ENCODE measurements at regions not wholly inside any gene's neighbourhood (a gene's known extent, or its start where the extent isn't known, plus 50 kb on each side); places are given as distances from the start of the nearest gene placed in this dataset.

DNA sequence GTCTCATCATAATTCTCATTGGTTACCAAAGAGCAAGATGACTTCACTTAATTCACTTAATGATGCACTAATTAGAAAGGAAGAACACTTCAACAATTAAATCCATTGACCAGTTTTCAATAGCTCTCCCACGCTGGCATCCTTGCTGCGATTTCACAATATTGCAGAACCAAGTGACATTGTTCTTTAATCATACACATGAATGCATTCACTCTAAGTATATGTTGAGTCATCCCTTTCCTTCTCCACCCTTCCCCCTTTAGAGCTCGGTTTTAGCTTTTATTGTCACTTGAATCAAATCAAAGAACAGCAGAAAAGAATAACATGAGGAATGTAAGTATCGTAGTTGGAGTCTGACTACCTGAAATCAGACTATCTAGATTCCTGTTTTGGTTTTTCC is 233.6 kb upstream of the FMN2 start:
- TF ChIP-seq, protein P1, sequence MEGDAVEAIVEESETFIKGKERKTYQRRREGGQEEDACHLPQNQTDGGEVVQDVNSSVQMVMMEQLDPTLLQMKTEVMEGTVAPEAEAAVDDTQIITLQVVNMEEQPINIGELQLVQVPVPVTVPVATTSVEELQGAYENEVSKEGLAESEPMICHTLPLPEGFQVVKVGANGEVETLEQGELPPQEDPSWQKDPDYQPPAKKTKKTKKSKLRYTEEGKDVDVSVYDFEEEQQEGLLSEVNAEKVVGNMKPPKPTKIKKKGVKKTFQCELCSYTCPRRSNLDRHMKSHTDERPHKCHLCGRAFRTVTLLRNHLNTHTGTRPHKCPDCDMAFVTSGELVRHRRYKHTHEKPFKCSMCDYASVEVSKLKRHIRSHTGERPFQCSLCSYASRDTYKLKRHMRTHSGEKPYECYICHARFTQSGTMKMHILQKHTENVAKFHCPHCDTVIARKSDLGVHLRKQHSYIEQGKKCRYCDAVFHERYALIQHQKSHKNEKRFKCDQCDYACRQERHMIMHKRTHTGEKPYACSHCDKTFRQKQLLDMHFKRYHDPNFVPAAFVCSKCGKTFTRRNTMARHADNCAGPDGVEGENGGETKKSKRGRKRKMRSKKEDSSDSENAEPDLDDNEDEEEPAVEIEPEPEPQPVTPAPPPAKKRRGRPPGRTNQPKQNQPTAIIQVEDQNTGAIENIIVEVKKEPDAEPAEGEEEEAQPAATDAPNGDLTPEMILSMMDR (IDR thresholded peaks at IDR 0.05): no peak
- TF ChIP-seq POLR2AphosphoS5 (IDR thresholded peaks at IDR 0.05; ENCODE audit: low read depth, low read length): no peak
- TF ChIP-seq, protein P2, sequence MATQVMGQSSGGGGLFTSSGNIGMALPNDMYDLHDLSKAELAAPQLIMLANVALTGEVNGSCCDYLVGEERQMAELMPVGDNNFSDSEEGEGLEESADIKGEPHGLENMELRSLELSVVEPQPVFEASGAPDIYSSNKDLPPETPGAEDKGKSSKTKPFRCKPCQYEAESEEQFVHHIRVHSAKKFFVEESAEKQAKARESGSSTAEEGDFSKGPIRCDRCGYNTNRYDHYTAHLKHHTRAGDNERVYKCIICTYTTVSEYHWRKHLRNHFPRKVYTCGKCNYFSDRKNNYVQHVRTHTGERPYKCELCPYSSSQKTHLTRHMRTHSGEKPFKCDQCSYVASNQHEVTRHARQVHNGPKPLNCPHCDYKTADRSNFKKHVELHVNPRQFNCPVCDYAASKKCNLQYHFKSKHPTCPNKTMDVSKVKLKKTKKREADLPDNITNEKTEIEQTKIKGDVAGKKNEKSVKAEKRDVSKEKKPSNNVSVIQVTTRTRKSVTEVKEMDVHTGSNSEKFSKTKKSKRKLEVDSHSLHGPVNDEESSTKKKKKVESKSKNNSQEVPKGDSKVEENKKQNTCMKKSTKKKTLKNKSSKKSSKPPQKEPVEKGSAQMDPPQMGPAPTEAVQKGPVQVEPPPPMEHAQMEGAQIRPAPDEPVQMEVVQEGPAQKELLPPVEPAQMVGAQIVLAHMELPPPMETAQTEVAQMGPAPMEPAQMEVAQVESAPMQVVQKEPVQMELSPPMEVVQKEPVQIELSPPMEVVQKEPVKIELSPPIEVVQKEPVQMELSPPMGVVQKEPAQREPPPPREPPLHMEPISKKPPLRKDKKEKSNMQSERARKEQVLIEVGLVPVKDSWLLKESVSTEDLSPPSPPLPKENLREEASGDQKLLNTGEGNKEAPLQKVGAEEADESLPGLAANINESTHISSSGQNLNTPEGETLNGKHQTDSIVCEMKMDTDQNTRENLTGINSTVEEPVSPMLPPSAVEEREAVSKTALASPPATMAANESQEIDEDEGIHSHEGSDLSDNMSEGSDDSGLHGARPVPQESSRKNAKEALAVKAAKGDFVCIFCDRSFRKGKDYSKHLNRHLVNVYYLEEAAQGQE (IDR thresholded peaks at IDR 0.05; ENCODE audit: insufficient read depth in 1 of 2, low read depth in 2 of 2, low read length in 1 of 2): no peak
- no peak for TF ChIP-seq SIN3A (IDR thresholded peaks at IDR 0.05; ENCODE audit: borderline replicate concordance, insufficient read depth, low read depth, low read length)
- no peak for TF ChIP-seq TCF7L2 (IDR thresholded peaks at IDR 0.05; ENCODE audit: low read depth, low read length)
